A549 (cell line): ENCODE measurements at regions not wholly inside any gene's neighbourhood (a gene's known extent, or its start where the extent isn't known, plus 50 kb on each side); places are given as distances from the start of the nearest gene placed in this dataset.

Experiments
- CHD2 ChIP-seq: fragments of 150-350 bp; IDR thresholded peaks from 2 replicates; pipeline ENCODE4 v1.6.1; 2014; ENCODE audit warnings: low read length; ENCODE audit not compliant: partially characterized antibody
- CTCF ChIP-seq: fragments of >200 bp; sonication (Bioruptor Twin); formaldehyde crosslinking; IDR thresholded peaks from 3 replicates; pipeline ENCODE4 v1.5.1; 2016
- EHMT2 ChIP-seq: fragments of 200-600 bp; sonication (generic); IDR thresholded peaks from 2 replicates; pipeline ENCODE4 v1.6.1; 2016; ENCODE audit warnings: antibody characterized with exemption, low read depth, mild to moderate bottlenecking, moderate library complexity
- EP300 ChIP-seq, 2 experiments: fragments of >200 bp; sonication (Bioruptor Twin); formaldehyde crosslinking; IDR thresholded peaks; 2 replicates in 1 of 2; 3 replicates in 1 of 2; pipeline ENCODE4 v1.6.1; 2016 to 2017
- HOXB13 ChIP-seq: fragments of 250-450 bp; sonication (Bioruptor Pico); IDR thresholded peaks from 2 replicates; pipeline ENCODE4 v1.5.0; 2020; ENCODE audit warnings: low read depth, mild to moderate bottlenecking, moderate library complexity
- MYC ChIP-seq: IDR thresholded peaks from 2 replicates; pipeline ENCODE4 v1.6.1; 2012; ENCODE audit warnings: mild to moderate bottlenecking, inconsistent platforms, low read length, improper control_type of control experiment, borderline replicate concordance
- NR3C1 ChIP-seq: fragments of >200 bp; sonication (Bioruptor Twin); formaldehyde crosslinking; IDR thresholded peaks from 3 replicates; pipeline ENCODE4 v1.6.1; 2017

- TF ChIP-seq HOXB13 = no peak
- no peak for TF ChIP-seq NR3C1
- no peak for TF ChIP-seq EP300 (IDR thresholded peaks at IDR 0.05)
- no peak for TF ChIP-seq CTCF
- no peak for TF ChIP-seq MYC
- TF ChIP-seq EHMT2 = no peak
- no peak for TF ChIP-seq CHD2
Observed at GRCh38 chr6:169902070-169902469, 150.6 kb downstream of the ERMARD start.
